OCI-LY1 (cell line): ENCODE measurements at regions not wholly inside any gene's neighbourhood (a gene's known extent, or its start where the extent isn't known, plus 50 kb on each side); places are given as distances from the start of the nearest gene placed in this dataset.

Experiments
- H2AFZ ChIP-seq: fragments of 200-600 bp; sonication (generic), shearing (Covaris generic); 2 replicates; pipeline ENCODE4 v1.6.0; 2014; ENCODE audit warnings: antibody characterized with exemption, mild to moderate bottlenecking, low read length
- H3F3A ChIP-seq: fragments of 200-600 bp; sonication (generic), shearing (Covaris generic); 2 replicates; pipeline ENCODE4 v1.6.0; 2014; ENCODE audit warnings: mild to moderate bottlenecking, antibody characterized with exemption, low read length, moderate library complexity; ENCODE audit not compliant: insufficient read depth
- H3K27ac ChIP-seq: fragments of 200-600 bp; sonication (generic); 2 replicates; pipeline ENCODE4 v1.5.1; 2014; ENCODE audit warnings: low read length, mixed run types, mild to moderate bottlenecking, low read depth; ENCODE audit not compliant: poor library complexity, severe bottlenecking
- H3K27me3 ChIP-seq: fragments of 200-600 bp; sonication (generic); 2 replicates; pipeline ENCODE4 v1.6.0; 2014; ENCODE audit warnings: antibody characterized with exemption, mild to moderate bottlenecking, low read length, moderate library complexity; ENCODE audit not compliant: insufficient read depth
- H3K36me3 ChIP-seq: fragments of 200-600 bp; sonication (generic); 2 replicates; pipeline ENCODE4 v1.6.1; 2014; ENCODE audit warnings: mild to moderate bottlenecking, antibody characterized with exemption, low read length, moderate library complexity, mixed read lengths; ENCODE audit not compliant: insufficient read depth
- H3K4me1 ChIP-seq: fragments of 200-600 bp; sonication (generic); 2 replicates; pipeline ENCODE4 v1.5.1; 2014; ENCODE audit warnings: mild to moderate bottlenecking, low read length, moderate library complexity; ENCODE audit not compliant: insufficient read depth, severe bottlenecking
- H3K4me2 ChIP-seq: fragments of 200-600 bp; sonication (generic), shearing (Covaris generic); 2 replicates; pipeline ENCODE4 v1.6.1; 2014; ENCODE audit warnings: low read length
- H3K4me3 ChIP-seq: fragments of 200-600 bp; sonication (generic); 2 replicates; pipeline ENCODE4 v1.5.1; 2014; ENCODE audit warnings: low read length, low read depth, mild to moderate bottlenecking, mixed read lengths; ENCODE audit not compliant: poor library complexity, severe bottlenecking
- H3K79me2 ChIP-seq: fragments of 200-600 bp; shearing (Covaris generic); 2 replicates; pipeline ENCODE4 v1.6.1; 2016; ENCODE audit warnings: mixed run types, low read length, mixed read lengths; ENCODE audit not compliant: insufficient read depth
- H3K9ac ChIP-seq: fragments of 200-600 bp; sonication (generic), shearing (Covaris generic); 2 replicates; pipeline ENCODE4 v1.6.1; 2014; ENCODE audit warnings: mild to moderate bottlenecking, low read length, mixed read lengths
- H3K9me2 ChIP-seq: fragments of 200-600 bp; sonication (generic), shearing (Covaris generic); 2 replicates; pipeline ENCODE4 v1.6.1; 2014; ENCODE audit warnings: low read depth, mild to moderate bottlenecking, low read length, mixed read lengths
- H3K9me3 ChIP-seq: fragments of 200-600 bp; shearing (Covaris generic); 2 replicates; pipeline ENCODE4 v1.6.1; 2014; ENCODE audit warnings: low read length, mixed read lengths
- H4K20me1 ChIP-seq: fragments of 200-600 bp; sonication (generic), shearing (Covaris generic); 2 replicates; pipeline ENCODE4 v1.6.0; 2016; ENCODE audit warnings: mild to moderate bottlenecking, low read length; ENCODE audit not compliant: insufficient read depth
- EZH2 ChIP-seq: fragments of 200-600 bp; sonication (generic), shearing (Covaris generic); IDR thresholded peaks from 2 replicates; pipeline ENCODE4 v1.8.0; 2017; ENCODE audit warnings: borderline replicate concordance, mixed run types, mild to moderate bottlenecking, antibody characterized with exemption, low read length, moderate library complexity, mixed read lengths
- TF ChIP-seq, protein P1 (sequence below): fragments of 200-600 bp; sonication (generic), shearing (Covaris generic); IDR thresholded peaks from 2 replicates; pipeline ENCODE4 v1.5.1; 2017; ENCODE audit warnings: mild to moderate bottlenecking, antibody characterized with exemption, low read length, moderate library complexity, mixed read lengths

GRCh38 chr2:12928775-12929401 lies 212.2 kb downstream of the TRIB2 start:
- Histone ChIP-seq H3K9me2 (no peaks in the 10 kb centered on the region), H3K36me3 (no peaks in the 10 kb centered on the region), H4K20me1 (no peaks in the 10 kb centered on the region), H2AFZ (no peak overlapping the region), H3K4me1 (no peaks in the 10 kb centered on the region), H3K79me2 (no peaks in the 10 kb centered on the region), H3K27me3 (no peaks in the 10 kb centered on the region), H3K9ac (no peak overlapping the region), H3K4me3 (no peak overlapping the region), H3K4me2 (no peak overlapping the region), H3K9me3 (no peaks in the 10 kb centered on the region), H3F3A (no peaks in the 10 kb centered on the region), H3K27ac (no peak overlapping the region)
- TF ChIP-seq, protein P1, sequence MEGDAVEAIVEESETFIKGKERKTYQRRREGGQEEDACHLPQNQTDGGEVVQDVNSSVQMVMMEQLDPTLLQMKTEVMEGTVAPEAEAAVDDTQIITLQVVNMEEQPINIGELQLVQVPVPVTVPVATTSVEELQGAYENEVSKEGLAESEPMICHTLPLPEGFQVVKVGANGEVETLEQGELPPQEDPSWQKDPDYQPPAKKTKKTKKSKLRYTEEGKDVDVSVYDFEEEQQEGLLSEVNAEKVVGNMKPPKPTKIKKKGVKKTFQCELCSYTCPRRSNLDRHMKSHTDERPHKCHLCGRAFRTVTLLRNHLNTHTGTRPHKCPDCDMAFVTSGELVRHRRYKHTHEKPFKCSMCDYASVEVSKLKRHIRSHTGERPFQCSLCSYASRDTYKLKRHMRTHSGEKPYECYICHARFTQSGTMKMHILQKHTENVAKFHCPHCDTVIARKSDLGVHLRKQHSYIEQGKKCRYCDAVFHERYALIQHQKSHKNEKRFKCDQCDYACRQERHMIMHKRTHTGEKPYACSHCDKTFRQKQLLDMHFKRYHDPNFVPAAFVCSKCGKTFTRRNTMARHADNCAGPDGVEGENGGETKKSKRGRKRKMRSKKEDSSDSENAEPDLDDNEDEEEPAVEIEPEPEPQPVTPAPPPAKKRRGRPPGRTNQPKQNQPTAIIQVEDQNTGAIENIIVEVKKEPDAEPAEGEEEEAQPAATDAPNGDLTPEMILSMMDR = no peak
- TF ChIP-seq EZH2 = no peak

DNA sequence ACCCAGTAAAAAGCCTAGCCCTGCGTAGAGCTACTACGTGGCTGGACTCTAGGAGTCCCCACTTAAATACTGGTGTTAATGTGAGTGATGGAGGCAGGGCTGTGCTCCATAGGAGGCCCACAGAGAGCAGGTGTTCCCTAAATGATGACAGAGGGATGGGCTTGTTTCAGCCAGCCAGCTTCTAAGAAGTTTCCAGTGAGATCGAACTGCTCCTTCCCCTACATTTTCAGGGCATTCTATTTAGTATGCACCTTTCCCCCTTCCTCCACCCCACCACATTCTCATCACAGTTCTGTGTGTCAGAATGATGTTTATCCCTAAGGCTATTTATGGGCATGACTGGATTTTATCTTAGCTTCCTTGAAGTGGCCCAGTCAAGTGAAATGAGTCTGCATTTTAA lies 213.0 kb downstream of the TRIB2 start:
- no peak overlapping the region for H2AFZ ChIP-seq
- no peak for TF ChIP-seq EZH2
- TF ChIP-seq, protein P1 = no peak
- H3K9me2 ChIP-seq = no peaks in the 10 kb centered on the region
- no peaks in the 10 kb centered on the region for H4K20me1 ChIP-seq
- no peaks in the 10 kb centered on the region for H3K27me3 ChIP-seq
- H3K4me1 ChIP-seq = no peaks in the 10 kb centered on the region
- no peak overlapping the region for H3K4me3 ChIP-seq
- no peaks in the 10 kb centered on the region for H3K9me3 ChIP-seq
- no peak overlapping the region for H3K27ac ChIP-seq
- no peaks in the 10 kb centered on the region for H3K36me3 ChIP-seq
- no peaks in the 10 kb centered on the region for H3K79me2 ChIP-seq
- no peaks in the 10 kb centered on the region for H3F3A ChIP-seq
- no peak overlapping the region for H3K4me2 ChIP-seq
- H3K9ac ChIP-seq = no peak overlapping the region

GRCh38 chr2:12930391-12930790 lies 213.7 kb downstream of the TRIB2 start:
- Histone ChIP-seq H3K9me3 (no peaks in the 10 kb centered on the region), H3K4me2 (no peak overlapping the region), H3K4me1 (no peaks in the 10 kb centered on the region), H3K4me3 (no peak overlapping the region), H4K20me1 (no peaks in the 10 kb centered on the region), H3K27me3 (no peaks in the 10 kb centered on the region), H3K9ac (no peak overlapping the region), H3K27ac (no peak overlapping the region), H3K79me2 (no peaks in the 10 kb centered on the region), H3K9me2 (no peaks in the 10 kb centered on the region), H3K36me3 (no peaks in the 10 kb centered on the region), H2AFZ (no peak overlapping the region), H3F3A (no peaks in the 10 kb centered on the region)
- TF ChIP-seq, protein P1 = no peak
- no peak for TF ChIP-seq EZH2
